Cardiac muscle cell (in vitro differentiated cells and primary cell): ENCODE measurements at regions not wholly inside any gene's neighbourhood (a gene's known extent, or its start where the extent isn't known, plus 50 kb on each side); places are given as distances from the start of the nearest gene placed in this dataset.
"Not testable (repeated sequence)": the region's sequence is repeated elsewhere in the genome, so short reads cannot be mapped to it uniquely, and the experiment has no call there.

Experiments used
- DNase-seq, 2 donors: peaks; one replicate each; pipeline versions ENCODE4 v3.0.0 to v3.0.0-alpha.2; 2010 to 2017; ENCODE audit warnings: low read depth in 1 of 2, low spot score in 1 of 2
- H3K27ac ChIP-seq: fragments of 200-600 bp; sonication (generic); 2 replicates; pipeline ENCODE4 v1.5.1; 2016
- H3K27me3 ChIP-seq: fragments of 200-600 bp; sonication (generic); 2 replicates; pipeline ENCODE4 v1.6.0; 2016; ENCODE audit warnings: control low read depth
- H3K36me3 ChIP-seq: fragments of 200-600 bp; sonication (generic); 2 replicates; pipeline ENCODE4 v1.5.1; 2016; ENCODE audit warnings: control low read depth
- H3K4me1 ChIP-seq: fragments of 200-600 bp; sonication (generic); 2 replicates; pipeline ENCODE4 v1.8.1; 2017; ENCODE audit warnings: low read depth, mild to moderate bottlenecking, mixed run types
- H3K4me3 ChIP-seq: fragments of 200-600 bp; sonication (generic); 2 replicates; pipeline ENCODE4 v1.5.1; 2016; ENCODE audit warnings: mild to moderate bottlenecking
- H3K9me3 ChIP-seq: fragments of 200-600 bp; sonication (generic); 2 replicates; pipeline ENCODE4 v1.5.1; 2017; ENCODE audit warnings: low read depth, mild to moderate bottlenecking, control low read depth
- CTCF ChIP-seq: IDR thresholded peaks from 2 replicates; pipeline ENCODE4 v1.5.1; 2012; ENCODE audit warnings: low read depth, mild to moderate bottlenecking, low read length

GRCh38 chr4:64940698-64941097 lies 531.4 kb upstream of the TECRL start:
- no peaks in the 10 kb centered on the region for H3K4me1 ChIP-seq
- no peaks in the 10 kb centered on the region for H3K9me3 ChIP-seq
- no peak for TF ChIP-seq CTCF
- H3K27me3 ChIP-seq: no peaks in the 10 kb centered on the region
- H3K36me3 ChIP-seq: no peaks in the 10 kb centered on the region
- DNase-seq: no peak
- H3K27ac ChIP-seq: no peak overlapping the region
- no peak overlapping the region for H3K4me3 ChIP-seq

- Histone ChIP-seq H3K27me3 (no peaks in the 10 kb centered on the region), H3K4me3 (no peak overlapping the region), H3K4me1 (no peaks in the 10 kb centered on the region), H3K27ac (no peak overlapping the region), H3K9me3 (no peaks in the 10 kb centered on the region), H3K36me3 (no peaks in the 10 kb centered on the region)
- no peak for DNase-seq
- TF ChIP-seq CTCF: no peak
These were observed 526.3 kb upstream of the TECRL start for GRCh38 chr4:64935469-64936001.

- no peak for DNase-seq
- H3K4me1 ChIP-seq: no peaks in the 10 kb centered on the region
- H3K4me3 ChIP-seq: no peak overlapping the region
- TF ChIP-seq CTCF: no peak
- H3K27ac ChIP-seq: no peak overlapping the region
- H3K9me3 ChIP-seq: no peaks in the 10 kb centered on the region
- H3K27me3 ChIP-seq: no peaks in the 10 kb centered on the region
- no peaks in the 10 kb centered on the region for H3K36me3 ChIP-seq
These were observed 502.6 kb upstream of the TECRL start for GRCh38 chr4:64911846-64912245.

GRCh38 chr4:64903986-64904385 lies 494.7 kb upstream of the TECRL start:
- H3K4me3 ChIP-seq: no peak overlapping the region
- no peaks in the 10 kb centered on the region for H3K36me3 ChIP-seq
- H3K27ac ChIP-seq: no peak overlapping the region
- no peak for DNase-seq
- TF ChIP-seq CTCF: no peak
- H3K9me3 ChIP-seq: no peaks in the 10 kb centered on the region
- H3K4me1 ChIP-seq: no peaks in the 10 kb centered on the region
- H3K27me3 ChIP-seq: no peaks in the 10 kb centered on the region

GRCh38 chr4:64899563-64899962 lies 490.3 kb upstream of the TECRL start:
- Histone ChIP-seq H3K36me3 (no peaks in the 10 kb centered on the region), H3K4me3 (no peak overlapping the region), H3K4me1 (no peaks in the 10 kb centered on the region), H3K9me3 (no peaks in the 10 kb centered on the region), H3K27me3 (no peaks in the 10 kb centered on the region), H3K27ac (no peak overlapping the region)
- no peak for DNase-seq
- no peak for TF ChIP-seq CTCF

- H3K27me3 ChIP-seq, H3K4me1 ChIP-seq, DNase-seq, H3K4me3 ChIP-seq, H3K27ac ChIP-seq, H3K9me3 ChIP-seq, H3K36me3 ChIP-seq: not testable (repeated sequence)
These were observed 489.8 kb upstream of the TECRL start for GRCh38 chr4:64899030-64899429.
